ENCODE measurements at regions not wholly inside any gene's neighbourhood (a gene's known extent, or its start where the extent isn't known, plus 50 kb on each side); places are given as distances from the start of the nearest gene placed in this dataset.

- Histone ChIP-seq H3K4me1 (no peaks in the 10 kb centered on the region), H3K4me3 (no peak overlapping the region), H3K27me3 (ENCODE audit: low read depth) (no peaks in the 10 kb centered on the region; the same call in 1 of the 2 replicates), H3K9me3 (no peaks in the 10 kb centered on the region), H3K36me3 (replicated peaks) (no peaks in the 10 kb centered on the region)
- in situ Hi-C loops (cut with MboI; ENCODE audit: low sequenced_read_pairs) = no loop called here
- DNase-seq (ENCODE audit: low spot score in 2 of 2) = no peak
Observed at GRCh38 chr2:15789381-15790062, 150.8 kb upstream of the MYCN start.

GRCh38 chr2:15790326-15790725 lies 150.0 kb upstream of the MYCN start:
- Histone ChIP-seq H3K27me3 (ENCODE audit: low read depth) (no peaks in the 10 kb centered on the region; the same call in 1 of the 2 replicates), H3K4me1 (no peaks in the 10 kb centered on the region), H3K9me3 (no peaks in the 10 kb centered on the region), H3K4me3 (no peak overlapping the region), H3K36me3 (replicated peaks) (no peaks in the 10 kb centered on the region)
- DNase-seq (ENCODE audit: low spot score in 2 of 2) = no peak
- in situ Hi-C loops (cut with MboI; ENCODE audit: low sequenced_read_pairs) = no loop called here

GRCh38 chr2:15790838-15791237 lies 149.5 kb upstream of the MYCN start:
- in situ Hi-C loops (cut with MboI; ENCODE audit: low sequenced_read_pairs) = no loop called here
- no peak for DNase-seq (ENCODE audit: low spot score in 2 of 2)
- H3K4me3 ChIP-seq = no peak overlapping the region
- no peaks in the 10 kb centered on the region for H3K36me3 ChIP-seq (replicated peaks)
- H3K4me1 ChIP-seq = no peaks in the 10 kb centered on the region
- no peaks in the 10 kb centered on the region; the same call in 1 of the 2 replicates for H3K27me3 ChIP-seq (ENCODE audit: low read depth)
- no peaks in the 10 kb centered on the region for H3K9me3 ChIP-seq

- H3K36me3 ChIP-seq (replicated peaks) = no peaks in the 10 kb centered on the region
- H3K9me3 ChIP-seq = no peaks in the 10 kb centered on the region
- H3K27me3 ChIP-seq (ENCODE audit: low read depth) = no peaks in the 10 kb centered on the region; the same call in 1 of the 2 replicates
- no peaks in the 10 kb centered on the region for H3K4me1 ChIP-seq
- no peak overlapping the region for H3K4me3 ChIP-seq
- in situ Hi-C loops (cut with MboI; ENCODE audit: low sequenced_read_pairs) = no loop called here
- no peak for DNase-seq (ENCODE audit: low spot score in 2 of 2)
Observed at GRCh38 chr2:15791294-15791693, 149.1 kb upstream of the MYCN start.

- DNase-seq (ENCODE audit: low spot score in 2 of 2) = no peak
- in situ Hi-C loops (cut with MboI; ENCODE audit: low sequenced_read_pairs) = no loop called here
- Histone ChIP-seq H3K36me3 (replicated peaks) (no peaks in the 10 kb centered on the region), H3K4me3 (no peak overlapping the region), H3K4me1 (no peaks in the 10 kb centered on the region), H3K9me3 (no peaks in the 10 kb centered on the region), H3K27me3 (ENCODE audit: low read depth) (no peaks in the 10 kb centered on the region; the same call in 1 of the 2 replicates)
Observed at GRCh38 chr2:15792331-15792730, 148.0 kb upstream of the MYCN start.

GRCh38 chr2:15793078-15793913 lies 147.1 kb upstream of the MYCN start:
- Histone ChIP-seq H3K4me3 (no peak overlapping the region), H3K36me3 (replicated peaks) (no peaks in the 10 kb centered on the region), H3K4me1 (no peaks in the 10 kb centered on the region), H3K27me3 (ENCODE audit: low read depth) (no peaks in the 10 kb centered on the region; the same call in 1 of the 2 replicates), H3K9me3 (no peaks in the 10 kb centered on the region)
- DNase-seq (ENCODE audit: low spot score in 2 of 2) = no peak
- in situ Hi-C loops (cut with MboI; ENCODE audit: low sequenced_read_pairs) = no loop called here

- in situ Hi-C loops (cut with MboI; ENCODE audit: low sequenced_read_pairs) = no loop called here
- H3K9me3 ChIP-seq = no peaks in the 10 kb centered on the region
- no peak overlapping the region for H3K4me3 ChIP-seq
- H3K4me1 ChIP-seq = no peaks in the 10 kb centered on the region
- DNase-seq (ENCODE audit: low spot score in 2 of 2) = no peak
- H3K36me3 ChIP-seq (replicated peaks) = no peaks in the 10 kb centered on the region
- no peaks in the 10 kb centered on the region; the same call in 1 of the 2 replicates for H3K27me3 ChIP-seq (ENCODE audit: low read depth)
Observed at GRCh38 chr2:15793978-15794377, 146.4 kb upstream of the MYCN start.

GRCh38 chr2:15794608-15795134 lies 145.7 kb upstream of the MYCN start:
- H3K4me1 ChIP-seq = no peaks in the 10 kb centered on the region
- H3K9me3 ChIP-seq = no peaks in the 10 kb centered on the region
- in situ Hi-C loops (cut with MboI; ENCODE audit: low sequenced_read_pairs) = no loop called here
- no peaks in the 10 kb centered on the region; the same call in 1 of the 2 replicates for H3K27me3 ChIP-seq (ENCODE audit: low read depth)
- no peak for DNase-seq (ENCODE audit: low spot score in 2 of 2)
- no peaks in the 10 kb centered on the region for H3K36me3 ChIP-seq (replicated peaks)
- H3K4me3 ChIP-seq = no peak overlapping the region

- H3K9me3 ChIP-seq = no peaks in the 10 kb centered on the region
- H3K27me3 ChIP-seq (ENCODE audit: low read depth) = no peaks in the 10 kb centered on the region; the same call in 1 of the 2 replicates
- no peaks in the 10 kb centered on the region for H3K36me3 ChIP-seq (replicated peaks)
- no peaks in the 10 kb centered on the region for H3K4me1 ChIP-seq
- in situ Hi-C loops (cut with MboI; ENCODE audit: low sequenced_read_pairs) = no loop called here
- no peak for DNase-seq (ENCODE audit: low spot score in 2 of 2)
- no peak overlapping the region for H3K4me3 ChIP-seq
Observed at GRCh38 chr2:15795426-15795825, 144.9 kb upstream of the MYCN start.

GRCh38 chr2:15796167-15796942 lies 144.0 kb upstream of the MYCN start:
- no peak overlapping the region for H3K4me3 ChIP-seq
- no peaks in the 10 kb centered on the region; the same call in 1 of the 2 replicates for H3K27me3 ChIP-seq (ENCODE audit: low read depth)
- no peaks in the 10 kb centered on the region for H3K9me3 ChIP-seq
- in situ Hi-C loops (cut with MboI; ENCODE audit: low sequenced_read_pairs) = no loop called here
- no peaks in the 10 kb centered on the region for H3K36me3 ChIP-seq (replicated peaks)
- H3K4me1 ChIP-seq = no peaks in the 10 kb centered on the region
- no peak for DNase-seq (ENCODE audit: low spot score in 2 of 2)

GRCh38 chr2:15797231-15797938 lies 143.0 kb upstream of the MYCN start:
- H3K36me3 ChIP-seq (replicated peaks) = no peaks in the 10 kb centered on the region
- no peak for DNase-seq (ENCODE audit: low spot score in 2 of 2)
- no peak overlapping the region for H3K4me3 ChIP-seq
- H3K9me3 ChIP-seq = no peaks in the 10 kb centered on the region
- no peaks in the 10 kb centered on the region; the same call in 1 of the 2 replicates for H3K27me3 ChIP-seq (ENCODE audit: low read depth)
- no peaks in the 10 kb centered on the region for H3K4me1 ChIP-seq
- in situ Hi-C loops (cut with MboI; ENCODE audit: low sequenced_read_pairs) = no loop called here

GRCh38 chr2:15797939-15798281 lies 142.4 kb upstream of the MYCN start:
- H3K4me1 ChIP-seq = no peaks in the 10 kb centered on the region
- no peaks in the 10 kb centered on the region for H3K9me3 ChIP-seq
- H3K36me3 ChIP-seq (replicated peaks) = no peaks in the 10 kb centered on the region
- DNase-seq (ENCODE audit: low spot score in 2 of 2) = no peak
- H3K4me3 ChIP-seq = no peak overlapping the region
- no peaks in the 10 kb centered on the region for H3K27me3 ChIP-seq (ENCODE audit: low read depth)
- in situ Hi-C loops (cut with MboI; ENCODE audit: low sequenced_read_pairs) = no loop called here
